ENCODE measurements at regions not wholly inside any gene's neighbourhood (a gene's known extent, or its start where the extent isn't known, plus 50 kb on each side); places are given as distances from the start of the nearest gene placed in this dataset.

GRCh38 chr10:133035952-133036351, 51.8 kb upstream of the ADGRA1 start:
- no peak overlapping the region for H3K4me3 ChIP-seq (ENCODE audit: low read depth in 1 of 3, low read length in 3 of 3)
- DNase-seq (ENCODE audit: low spot score) = no peak

GRCh38 chr10:133034762-133035161, 53.0 kb upstream of the ADGRA1 start:
- no peak for DNase-seq (ENCODE audit: low spot score)
- Histone ChIP-seq H3K27ac (ENCODE audit: low read depth in 1 of 2, low read length in 2 of 2) (no peak overlapping the region), H3K9me3 (ENCODE audit: control insufficient read depth in 4 of 4, low read length in 3 of 4) (no peaks in the 10 kb centered on the region), H3K9ac (ENCODE audit: low read depth in 1 of 2, low read length in 2 of 2) (no peak overlapping the region), H3K36me3 (ENCODE audit: control insufficient read depth in 4 of 4, insufficient read depth in 3 of 4, low read depth in 1 of 4, low read length in 3 of 4) (no peaks in the 10 kb centered on the region), H3K4me1 (ENCODE audit: control insufficient read depth in 4 of 4, insufficient read depth in 4 of 4, low read length in 3 of 4) (no peaks in the 10 kb centered on the region), H3K4me3 (ENCODE audit: low read depth in 1 of 3, low read length in 3 of 3) (no peak overlapping the region), H3K27me3 (ENCODE audit: control insufficient read depth in 4 of 4, insufficient read depth in 4 of 4, low read length in 3 of 4) (peaks cover 0 to 3% (median 0%) of the 10 kb centered on the region in 4 donors)
- 51% methylated on average over 10 of the region's 10 CpGs for WGBS
- TF ChIP-seq FOXA1 (IDR thresholded peaks at IDR 0.05) (no peak), ZBTB33 (IDR thresholded peaks at IDR 0.05) (no peak), JUND (IDR thresholded peaks at IDR 0.05) (no peak), ATF3 (IDR thresholded peaks at IDR 0.05) (no peak), CTCF (IDR thresholded peaks at IDR 0.05; ENCODE audit: low read depth, low read length, missing input control) (no peak), GABPA (IDR thresholded peaks at IDR 0.05 in 1 of 2, conservative IDR thresholded peaks at IDR 0.05 in 1 of 2) (no peak), HNF4G (IDR thresholded peaks at IDR 0.05) (no peak), FOXA2 (IDR thresholded peaks at IDR 0.05) (no peak), SP1 (IDR thresholded peaks at IDR 0.05) (no peak)

More at GRCh38 chr10:133035952-133036351, 51.8 kb upstream of the ADGRA1 start:
- Histone ChIP-seq H3K4me1 (ENCODE audit: control insufficient read depth in 4 of 4, insufficient read depth in 4 of 4, low read length in 3 of 4) (no peaks in the 10 kb centered on the region), H3K9me3 (ENCODE audit: control insufficient read depth in 4 of 4, low read length in 3 of 4) (no peaks in the 10 kb centered on the region), H3K9ac (ENCODE audit: low read depth in 1 of 2, low read length in 2 of 2) (no peak overlapping the region), H3K27me3 (ENCODE audit: control insufficient read depth in 4 of 4, insufficient read depth in 4 of 4, low read length in 3 of 4) (peaks cover 0 to 3% (median 0%) of the 10 kb centered on the region in 4 donors), H3K27ac (ENCODE audit: low read depth in 1 of 2, low read length in 2 of 2) (no peak overlapping the region), H3K36me3 (ENCODE audit: control insufficient read depth in 4 of 4, insufficient read depth in 3 of 4, low read depth in 1 of 4, low read length in 3 of 4) (no peaks in the 10 kb centered on the region)
- TF ChIP-seq SP1 (IDR thresholded peaks at IDR 0.05) (no peak), CTCF (IDR thresholded peaks at IDR 0.05; ENCODE audit: low read depth, low read length, missing input control) (no peak), EGR1 (IDR thresholded peaks at IDR 0.05; ENCODE audit: low read depth in 2 of 2) (no peak), HNF4A (conservative IDR thresholded peaks at IDR 0.05) (no peak), RAD21 (IDR thresholded peaks at IDR 0.05) (no peak), TAF1 (conservative IDR thresholded peaks at IDR 0.05) (no peak), MAX (IDR thresholded peaks at IDR 0.05) (no peak), REST (IDR thresholded peaks at IDR 0.05) (no peak), JUND (IDR thresholded peaks at IDR 0.05) (no peak)
- WGBS = 41% methylated on average over 10 of the region's 10 CpGs
